Hepatocyte (in vitro differentiated cells): ENCODE measurements at regions not wholly inside any gene's neighbourhood (a gene's known extent, or its start where the extent isn't known, plus 50 kb on each side); places are given as distances from the start of the nearest gene placed in this dataset.

Source experiments
- DNase-seq: peaks from one replicate; pipeline ENCODE4 v3.0.0-alpha.2; 2016; ENCODE audit warnings: low spot score
- H2AFZ ChIP-seq: fragments of 200-600 bp; sonication (generic); 2 replicates; pipeline ENCODE4 v1.6.0; 2016; ENCODE audit warnings: antibody characterized with exemption, mild to moderate bottlenecking
- H3K27ac ChIP-seq: fragments of 200-600 bp; sonication (generic); 2 replicates; pipeline ENCODE4 v1.5.1; 2016; ENCODE audit warnings: mild to moderate bottlenecking
- H3K27me3 ChIP-seq: fragments of 200-600 bp; sonication (generic); 2 replicates; pipeline ENCODE4 v1.6.1; 2016
- H3K36me3 ChIP-seq: fragments of 200-600 bp; sonication (generic); replicated peaks from 2 replicates; pipeline ENCODE4 v1.5.1; 2016; ENCODE audit warnings: low read depth; ENCODE audit not compliant: insufficient read depth
- H3K4me1 ChIP-seq: fragments of 200-600 bp; sonication (generic); 2 replicates; pipeline ENCODE4 v1.5.1; 2016; ENCODE audit warnings: mild to moderate bottlenecking, moderate library complexity; ENCODE audit not compliant: insufficient read depth
- H3K4me2 ChIP-seq: fragments of 200-600 bp; sonication (generic); 2 replicates; pipeline ENCODE4 v1.6.0; 2016
- H3K4me3 ChIP-seq: fragments of 200-600 bp; sonication (generic); 2 replicates; pipeline ENCODE4 v1.5.1; 2016; ENCODE audit warnings: mild to moderate bottlenecking
- H3K79me2 ChIP-seq: fragments of 200-600 bp; sonication (generic); 2 replicates; pipeline ENCODE4 v1.6.0; 2017; ENCODE audit warnings: mild to moderate bottlenecking
- H3K9me2 ChIP-seq: fragments of 200-600 bp; sonication (generic); replicated peaks from 2 replicates; pipeline ENCODE4 v1.6.0; 2017; ENCODE audit warnings: mild to moderate bottlenecking; ENCODE audit not compliant: insufficient read depth
- H3K9me3 ChIP-seq: fragments of 200-600 bp; sonication (generic); 2 replicates; pipeline ENCODE4 v1.5.1; 2016; ENCODE audit warnings: low read depth, mild to moderate bottlenecking
- H4K20me1 ChIP-seq: fragments of 200-600 bp; sonication (generic); 2 replicates; pipeline ENCODE4 v1.6.0; 2016; ENCODE audit warnings: mild to moderate bottlenecking; ENCODE audit not compliant: insufficient read depth, poor library complexity, severe bottlenecking
- EZH2 ChIP-seq: fragments of 200-600 bp; sonication (generic); IDR thresholded peaks from 2 replicates; pipeline ENCODE4 v1.6.1; 2016; ENCODE audit warnings: antibody characterized with exemption, mild to moderate bottlenecking, borderline replicate concordance
- EZH2phosphoT487 ChIP-seq: fragments of 200-600 bp; sonication (generic); IDR thresholded peaks from one replicate; pipeline ENCODE4 v1.6.1; 2018; ENCODE audit warnings: antibody characterized with exemption, mild to moderate bottlenecking, low read depth, moderate library complexity; ENCODE audit not compliant: unreplicated experiment, severe bottlenecking
- WGBS: methylation state at CpG from one replicate; pipeline ENCODE4 v1.1.6; 2016; ENCODE audit warnings: low lambda C conversion rate; ENCODE audit errors: missing lambda C conversion rate; 5-methylcytosine and 5-hydroxymethylcytosine counted together
- TF ChIP-seq, protein P1 (sequence below): fragments of 200-600 bp; sonication (generic); IDR thresholded peaks from 2 replicates; pipeline ENCODE4 v1.5.1; 2016; ENCODE audit warnings: antibody characterized with exemption, mild to moderate bottlenecking; ENCODE audit not compliant: poor library complexity

DNA sequence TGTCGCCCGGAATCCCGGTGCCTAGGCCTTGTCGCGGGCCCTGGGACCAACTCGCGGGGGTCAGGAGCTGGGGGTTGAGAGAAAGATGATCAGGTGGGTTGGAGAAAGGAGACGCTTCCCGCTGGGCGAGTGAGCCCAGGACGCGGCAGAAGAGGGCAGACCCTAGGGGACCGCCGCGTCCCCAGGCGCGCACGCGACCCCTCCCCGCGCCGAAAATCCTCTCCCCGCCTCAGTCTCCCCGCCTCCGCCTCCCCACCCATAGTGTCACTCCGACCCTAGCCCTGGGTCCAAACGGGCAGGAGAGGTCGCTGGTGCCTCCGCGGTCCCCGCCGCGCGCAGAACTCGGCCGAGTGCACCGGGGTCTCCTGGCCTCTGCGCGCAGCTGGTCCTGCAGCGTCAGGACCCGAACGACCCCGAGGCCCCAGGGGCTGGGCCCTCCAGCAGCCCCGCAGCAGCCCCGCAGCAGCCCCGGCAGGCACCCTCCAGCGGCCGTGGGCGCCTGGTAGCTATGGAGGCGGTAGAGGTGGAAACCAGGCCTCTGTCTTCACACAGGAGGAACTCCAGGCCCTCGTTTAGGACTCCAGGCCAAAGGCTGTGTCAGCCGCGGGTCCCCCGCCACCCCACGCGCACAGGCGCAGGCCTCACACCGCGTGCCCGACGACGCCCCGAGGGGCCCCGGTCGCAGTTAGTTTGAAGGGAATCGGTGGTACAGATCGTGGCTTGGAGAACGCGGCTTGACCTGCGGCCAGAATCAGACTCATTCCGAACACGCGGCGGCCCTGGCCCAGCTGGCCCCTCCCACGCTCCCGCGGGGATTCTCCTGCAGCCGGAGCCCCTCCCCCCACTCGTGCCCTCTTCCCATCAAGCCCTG lies 60.1 kb upstream of the EIF5 start:
- Histone ChIP-seq H3K4me1 (peaks cover 7% of the 10 kb centered on the region), H3K4me2 (peak overlapping the region; percentile 75), H3K27ac (no peak overlapping the region), H3K4me3 (no peak overlapping the region), H3K79me2 (no peaks in the 10 kb centered on the region), H3K9me3 (no peaks in the 10 kb centered on the region), H3K27me3 (peaks cover 8% of the 10 kb centered on the region), H3K36me3 (no peaks in the 10 kb centered on the region), H3K9me2 (no peaks in the 10 kb centered on the region), H4K20me1 (no peaks in the 10 kb centered on the region), H2AFZ (no peak overlapping the region)
- DNase-seq = no peak
- no peak for TF ChIP-seq EZH2phosphoT487
- TF ChIP-seq EZH2 = no peak
- TF ChIP-seq, protein P1, sequence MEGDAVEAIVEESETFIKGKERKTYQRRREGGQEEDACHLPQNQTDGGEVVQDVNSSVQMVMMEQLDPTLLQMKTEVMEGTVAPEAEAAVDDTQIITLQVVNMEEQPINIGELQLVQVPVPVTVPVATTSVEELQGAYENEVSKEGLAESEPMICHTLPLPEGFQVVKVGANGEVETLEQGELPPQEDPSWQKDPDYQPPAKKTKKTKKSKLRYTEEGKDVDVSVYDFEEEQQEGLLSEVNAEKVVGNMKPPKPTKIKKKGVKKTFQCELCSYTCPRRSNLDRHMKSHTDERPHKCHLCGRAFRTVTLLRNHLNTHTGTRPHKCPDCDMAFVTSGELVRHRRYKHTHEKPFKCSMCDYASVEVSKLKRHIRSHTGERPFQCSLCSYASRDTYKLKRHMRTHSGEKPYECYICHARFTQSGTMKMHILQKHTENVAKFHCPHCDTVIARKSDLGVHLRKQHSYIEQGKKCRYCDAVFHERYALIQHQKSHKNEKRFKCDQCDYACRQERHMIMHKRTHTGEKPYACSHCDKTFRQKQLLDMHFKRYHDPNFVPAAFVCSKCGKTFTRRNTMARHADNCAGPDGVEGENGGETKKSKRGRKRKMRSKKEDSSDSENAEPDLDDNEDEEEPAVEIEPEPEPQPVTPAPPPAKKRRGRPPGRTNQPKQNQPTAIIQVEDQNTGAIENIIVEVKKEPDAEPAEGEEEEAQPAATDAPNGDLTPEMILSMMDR = no peak
- WGBS = 92% methylated on average over 55 of the region's 79 CpGs

DNA sequence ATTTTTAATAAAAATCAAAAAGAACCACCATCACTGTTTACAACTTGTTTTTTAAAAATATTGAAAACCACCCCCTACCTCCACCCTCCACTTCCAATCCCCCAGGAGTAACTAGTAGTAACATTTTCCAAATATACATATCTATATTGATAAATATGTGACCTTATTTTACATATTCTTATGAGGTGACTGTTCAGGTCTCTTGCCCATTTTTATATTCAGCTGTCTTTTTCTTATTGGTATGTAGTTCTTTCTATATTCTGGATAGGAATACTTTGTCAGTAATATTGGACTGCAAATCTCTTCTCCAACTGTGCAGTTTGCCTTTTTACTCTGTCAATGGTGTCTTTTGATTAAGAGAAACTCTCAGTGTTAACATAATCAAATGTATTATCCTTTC lies 59.0 kb upstream of the EIF5 start:
- Histone ChIP-seq H3K36me3 (no peaks in the 10 kb centered on the region), H4K20me1 (no peaks in the 10 kb centered on the region), H3K9me2 (no peaks in the 10 kb centered on the region), H3K4me3 (no peak overlapping the region), H3K27ac (no peak overlapping the region), H3K4me2 (no peak overlapping the region), H2AFZ (no peak overlapping the region), H3K27me3 (peaks cover 11% of the 10 kb centered on the region), H3K9me3 (no peaks in the 10 kb centered on the region), H3K79me2 (no peaks in the 10 kb centered on the region), H3K4me1 (peaks cover 8% of the 10 kb centered on the region)
- no peak for DNase-seq
- TF ChIP-seq, protein P1 = no peak

DNA sequence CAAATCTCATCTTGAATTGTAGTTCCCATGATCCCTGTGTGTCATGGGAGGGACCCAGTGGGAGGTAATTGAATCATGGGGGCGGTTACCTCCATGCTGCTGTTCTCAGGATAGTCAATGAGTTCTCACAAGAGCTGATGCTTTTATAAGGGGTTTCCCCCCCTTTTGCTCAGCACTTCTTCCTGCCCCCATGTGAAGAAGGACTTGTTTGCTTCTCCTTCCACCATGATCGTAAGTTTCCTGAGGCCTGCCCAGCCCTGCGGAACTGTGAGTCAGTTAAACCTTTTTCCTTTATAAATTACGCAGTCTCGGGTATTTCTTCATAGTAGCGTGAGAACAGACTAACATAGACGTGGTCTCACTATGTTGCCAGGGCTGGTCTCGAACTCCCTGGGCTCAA lies 56.1 kb upstream of the EIF5 start:
- no peaks in the 10 kb centered on the region for H3K9me2 ChIP-seq
- H3K4me1 ChIP-seq = peaks cover 8% of the 10 kb centered on the region
- no peak overlapping the region for H2AFZ ChIP-seq
- no peak for TF ChIP-seq EZH2phosphoT487
- no peak for TF ChIP-seq EZH2
- TF ChIP-seq, protein P1 = no peak
- WGBS = 96% methylated on average over 8 of the region's 8 CpGs
- no peaks in the 10 kb centered on the region for H3K36me3 ChIP-seq
- H4K20me1 ChIP-seq = no peaks in the 10 kb centered on the region
- H3K79me2 ChIP-seq = no peaks in the 10 kb centered on the region
- H3K4me3 ChIP-seq = no peak overlapping the region
- H3K27me3 ChIP-seq = peaks cover 13% of the 10 kb centered on the region
- H3K9me3 ChIP-seq = no peaks in the 10 kb centered on the region
- H3K4me2 ChIP-seq = peak overlapping the region; percentile 93
- no peak overlapping the region for H3K27ac ChIP-seq
- no peak for DNase-seq
